HCEC 1CT (cell line): ENCODE measurements at regions not wholly inside any gene's neighbourhood (a gene's known extent, or its start where the extent isn't known, plus 50 kb on each side); places are given as distances from the start of the nearest gene placed in this dataset.
"Not testable (repeated sequence)": the region's sequence is repeated elsewhere in the genome, so short reads cannot be mapped to it uniquely, and the experiment has no call there.

Experiments used
- DNase-seq: peaks from one replicate; pipeline ENCODE4 v3.0.0-alpha.2; 2017

DNA sequence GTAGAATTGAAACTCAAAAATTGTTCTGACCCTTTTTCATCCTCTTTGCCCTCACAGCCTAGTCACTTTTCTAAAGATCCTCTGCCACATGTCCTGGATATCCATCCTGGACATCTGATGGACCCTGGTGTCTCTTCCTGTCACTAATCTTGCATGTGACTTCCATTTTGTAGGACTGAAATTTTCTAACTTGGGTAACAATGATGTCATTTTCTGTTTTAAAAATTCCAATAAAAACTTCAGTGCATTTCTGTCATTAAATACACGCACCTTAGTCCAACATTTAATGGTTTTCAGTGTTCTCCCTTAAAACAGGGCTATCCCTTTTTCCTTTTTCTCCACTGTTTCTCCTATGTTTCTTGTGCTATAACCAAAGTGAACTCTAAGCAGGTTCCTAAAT, 684.9 kb upstream of the ANKRD30A start:
- DNase-seq, result no peak

- no peak for DNase-seq
Measured at GRCh38 chr10:36437367-36437766, 688.0 kb upstream of the ANKRD30A start.

DNA sequence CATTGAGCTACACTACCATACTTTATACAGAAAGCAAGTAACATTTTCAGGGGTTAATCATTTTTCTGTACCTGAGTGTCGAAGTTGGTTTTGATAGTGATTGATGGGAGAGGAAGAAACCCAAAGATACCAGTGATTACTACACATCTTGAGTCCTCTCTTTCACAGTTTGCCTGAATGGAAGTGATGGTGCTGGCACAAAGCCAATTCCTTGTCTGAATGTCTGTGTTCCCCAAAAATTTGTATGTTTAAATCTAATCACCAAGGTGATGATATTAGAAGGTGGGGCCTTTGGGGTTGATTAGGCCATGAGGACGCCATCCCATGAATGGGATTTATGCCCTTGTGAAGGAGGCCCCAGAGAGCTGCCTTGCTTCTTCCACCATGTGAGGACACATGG, 696.9 kb upstream of the ANKRD30A start:
- no peak for DNase-seq

DNA sequence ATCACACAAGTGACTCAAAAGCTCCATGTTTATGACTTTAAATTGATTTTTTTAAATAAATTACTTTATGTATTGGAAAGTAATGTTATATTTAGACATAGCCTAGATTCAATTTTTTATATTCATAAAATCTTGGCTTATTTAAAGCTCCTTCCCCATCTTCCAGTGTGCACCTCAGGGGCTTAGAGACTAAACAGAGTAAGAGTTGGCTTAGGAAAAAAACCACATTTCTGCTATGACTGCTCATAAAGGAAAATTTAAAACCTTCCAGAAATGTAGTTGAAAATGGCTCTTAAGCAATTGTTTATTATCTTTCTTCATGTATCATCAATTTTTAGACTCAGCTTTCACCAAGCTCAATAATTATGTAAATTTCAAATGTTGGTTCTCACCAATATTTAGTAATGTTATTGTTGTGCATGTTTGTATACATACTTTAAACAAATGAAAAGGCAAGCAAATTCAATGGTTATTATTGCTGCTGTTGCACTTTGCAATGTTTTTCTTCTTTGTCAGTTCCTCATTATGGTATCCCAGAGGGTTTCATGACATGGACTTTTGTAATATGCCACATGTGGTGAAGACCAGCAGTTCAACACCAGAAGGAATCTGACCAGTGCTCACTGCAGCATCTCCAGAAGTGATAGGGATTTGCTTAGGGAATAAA, 700.1 kb upstream of the ANKRD30A start:
- DNase-seq, result no peak

- DNase-seq, result no peak
Measured at GRCh38 chr10:36424502-36424901, 700.9 kb upstream of the ANKRD30A start.

DNA sequence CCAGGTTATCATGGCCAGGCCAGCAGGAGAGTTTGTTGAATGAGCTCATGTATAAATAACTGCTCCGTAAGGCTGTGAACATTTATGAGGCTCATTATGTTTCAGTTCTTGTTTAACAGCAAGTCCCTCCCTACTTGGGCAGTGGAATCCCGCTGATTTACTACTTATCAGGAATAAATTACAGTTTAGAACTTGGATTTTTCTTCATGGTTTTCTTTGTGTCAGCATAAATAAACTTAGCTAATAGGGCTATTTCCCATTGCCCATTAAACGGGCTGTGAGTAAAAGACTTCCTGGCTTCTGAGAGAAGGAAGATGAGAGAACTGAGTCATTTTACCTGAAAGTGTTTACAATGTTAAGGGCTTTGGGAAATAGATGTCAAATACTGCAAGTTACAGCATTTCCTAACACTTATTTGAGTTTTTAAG, 701.6 kb upstream of the ANKRD30A start:
- DNase-seq, result no peak

GRCh38 chr10:36421992-36422391, 703.4 kb upstream of the ANKRD30A start:
- no peak for DNase-seq

- no peak for DNase-seq
Measured at GRCh38 chr10:36416513-36416912, 708.9 kb upstream of the ANKRD30A start.

- peak; percentile 7 for DNase-seq
Measured at GRCh38 chr10:36412942-36413341, 712.5 kb upstream of the ANKRD30A start.

- DNase-seq, result not testable (repeated sequence)
Measured at GRCh38 chr10:36400238-36400637, 725.2 kb upstream of the ANKRD30A start.

GRCh38 chr10:36393801-36394200, 731.6 kb upstream of the ANKRD30A start:
- peak; percentile 77 for DNase-seq

GRCh38 chr10:36391405-36391804, 734.0 kb upstream of the ANKRD30A start:
- no peak for DNase-seq

GRCh38 chr10:36390221-36390620, 735.2 kb upstream of the ANKRD30A start:
- DNase-seq, result no peak

- DNase-seq, result no peak
Measured at GRCh38 chr10:36388166-36388565, 737.2 kb upstream of the ANKRD30A start.

DNA sequence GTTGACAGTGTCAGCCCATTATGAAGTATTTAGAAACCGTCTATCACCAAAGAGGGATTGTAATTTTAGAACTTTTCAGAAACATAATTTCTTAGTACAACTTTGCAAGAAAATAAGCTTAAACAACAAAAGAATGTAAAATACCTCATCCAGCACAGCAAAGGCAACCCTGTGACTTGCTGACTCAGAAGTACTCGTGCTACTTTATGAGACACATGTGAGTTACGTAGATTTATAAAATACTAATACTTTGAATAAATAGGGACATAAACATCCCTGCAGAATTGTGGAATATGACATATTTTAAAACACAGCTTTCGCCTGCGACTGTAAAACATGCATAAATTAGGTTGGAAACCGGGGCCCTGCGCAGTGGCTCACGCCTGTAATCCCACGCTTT, 739.7 kb upstream of the ANKRD30A start:
- DNase-seq, result no peak

DNA sequence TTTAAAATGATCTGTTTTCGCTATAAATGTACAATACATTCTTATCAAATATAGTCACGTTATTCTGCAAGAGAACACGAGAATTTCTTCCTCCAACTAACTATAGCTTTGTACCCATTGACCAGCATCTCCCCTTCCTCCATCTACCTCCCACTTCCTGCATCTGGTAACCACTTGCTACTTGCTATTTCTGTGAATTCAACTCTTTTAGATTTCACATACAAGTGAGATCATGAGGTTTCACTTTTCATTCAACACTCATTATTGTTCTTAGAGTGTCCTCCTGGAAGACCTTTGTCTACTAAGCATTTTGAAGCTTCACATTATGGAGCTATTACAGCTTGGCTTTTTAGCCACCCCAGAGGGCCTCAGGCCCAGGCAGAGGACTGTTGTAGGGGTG, 741.3 kb upstream of the FZD8 start:
- no peak for DNase-seq

DNA sequence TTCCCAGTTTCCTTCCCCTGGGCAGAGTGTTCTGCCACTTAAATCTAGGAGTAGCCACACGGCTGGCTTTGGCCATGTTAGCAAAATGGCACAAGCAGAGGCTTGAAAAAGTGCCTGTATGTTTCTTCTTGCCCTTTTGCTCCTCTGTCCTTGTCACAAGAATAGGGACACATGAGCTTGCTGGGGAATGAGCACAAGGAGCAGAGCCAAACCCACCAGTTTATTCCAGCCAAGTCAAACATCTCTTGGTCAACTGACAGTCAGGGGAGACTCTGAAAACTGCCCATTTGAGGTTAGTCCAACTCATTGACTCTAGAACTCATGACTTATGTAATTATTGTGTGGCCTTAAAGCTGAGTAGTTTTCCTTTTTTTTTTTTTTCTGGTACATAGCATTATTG, 739.7 kb upstream of the FZD8 start:
- no peak for DNase-seq

GRCh38 chr10:36380538-36380937, 738.4 kb upstream of the FZD8 start:
- DNase-seq, result no peak

DNA sequence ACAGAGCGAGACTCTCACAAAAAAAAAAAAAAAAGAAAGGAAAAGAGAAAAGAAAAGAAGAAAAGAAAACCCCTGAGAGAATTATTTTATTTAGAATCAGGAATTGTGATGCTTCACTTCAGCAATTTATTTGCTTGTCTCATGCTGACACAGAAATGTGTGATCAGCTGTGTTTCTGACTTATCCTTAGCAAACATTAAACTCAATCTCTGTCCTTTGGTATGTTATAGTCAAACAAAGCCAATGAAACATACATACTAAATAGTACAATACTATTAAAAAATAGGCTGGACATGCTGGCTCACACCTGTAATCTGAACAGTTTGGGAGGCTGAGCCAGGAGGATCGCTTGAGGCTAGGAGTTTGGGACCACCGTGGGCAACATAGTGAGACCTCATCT, 733.0 kb upstream of the FZD8 start:
- no peak for DNase-seq

DNA sequence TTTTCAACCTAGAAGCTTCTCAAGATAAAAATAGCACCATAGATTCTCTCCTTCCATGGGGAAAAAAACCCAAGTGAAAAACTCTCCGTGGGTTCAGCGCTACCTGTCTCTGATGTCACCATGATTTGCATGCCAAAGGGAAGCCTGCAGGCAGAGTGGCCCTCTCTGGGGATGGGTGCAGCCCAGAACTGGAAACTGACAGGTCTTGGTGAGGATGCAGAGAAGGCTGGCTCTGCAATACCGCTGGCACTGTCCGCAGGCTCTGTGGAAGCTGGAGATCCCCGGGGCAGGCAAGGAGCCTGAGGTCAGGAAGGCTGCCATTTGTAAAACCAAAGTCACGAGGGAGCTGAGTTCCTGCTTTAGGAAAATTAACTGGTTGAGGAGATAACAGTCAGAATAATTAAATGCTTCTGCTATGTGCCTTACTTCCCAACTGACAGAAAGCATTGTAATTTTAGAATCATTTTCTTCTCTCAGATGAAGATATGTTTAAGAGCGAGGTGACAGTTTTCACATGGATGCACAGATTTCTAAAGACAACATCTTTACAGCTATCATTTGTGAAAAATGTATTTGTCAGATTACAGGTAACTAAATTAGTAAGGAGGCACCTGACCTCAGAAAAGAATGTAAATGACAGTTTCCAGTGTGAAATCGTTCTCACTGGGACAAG, 731.5 kb upstream of the FZD8 start:
- no peak for DNase-seq

- no peak for DNase-seq
Measured at GRCh38 chr10:36367362-36367761, 725.3 kb upstream of the FZD8 start.

- no peak for DNase-seq
Measured at GRCh38 chr10:36366843-36367242, 724.7 kb upstream of the FZD8 start.

GRCh38 chr10:36366065-36366464, 724.0 kb upstream of the FZD8 start:
- DNase-seq, result no peak

DNA sequence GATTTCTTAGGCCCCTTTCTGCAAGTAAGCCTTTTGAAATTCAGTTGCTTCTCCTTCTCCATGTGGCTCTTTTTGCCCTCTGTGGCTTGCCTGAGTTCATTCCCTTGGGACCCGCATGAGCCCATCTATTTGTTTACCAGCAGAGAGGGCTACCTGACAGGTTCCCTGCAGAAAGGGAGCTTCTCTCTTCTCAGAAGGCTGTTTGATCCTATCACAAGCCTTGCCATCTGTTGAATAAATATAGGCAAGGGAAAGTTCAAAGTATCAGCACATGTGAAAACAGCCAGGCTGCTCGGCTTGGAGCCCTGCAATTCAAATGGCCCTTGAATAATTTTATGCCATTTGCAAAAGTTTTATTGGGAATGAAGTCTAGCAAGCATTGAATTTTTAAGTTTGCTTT, 720.2 kb upstream of the FZD8 start:
- no peak for DNase-seq

DNA sequence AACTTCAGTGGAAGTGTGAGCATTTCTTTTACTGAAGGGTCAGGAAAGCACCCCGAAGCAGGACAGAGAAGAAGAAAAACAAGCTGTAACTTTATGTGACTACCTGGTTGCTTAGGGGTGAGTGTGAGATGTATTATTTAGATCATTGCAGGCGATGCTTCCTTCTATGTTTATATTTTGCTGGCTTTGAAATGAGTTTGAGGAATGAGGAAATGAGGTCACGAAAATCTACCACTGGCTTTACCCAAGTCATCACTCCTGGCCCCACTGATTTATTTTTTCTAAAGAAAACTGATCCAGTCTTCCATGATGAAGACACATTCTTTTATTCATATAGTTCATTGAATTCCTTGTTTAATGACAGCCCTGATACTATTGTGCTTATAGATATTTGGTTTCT, 716.6 kb upstream of the FZD8 start:
- peak; percentile 55 for DNase-seq
